PFSK-1 (cell line): ENCODE measurements at regions not wholly inside any gene's neighbourhood (a gene's known extent, or its start where the extent isn't known, plus 50 kb on each side); places are given as distances from the start of the nearest gene placed in this dataset.

ENCODE experiments used
- FOXP2 ChIP-seq: optimal IDR thresholded peaks from 2 replicates; pipeline ENCODE3; 2011; ENCODE audit warnings: borderline replicate concordance, control low read depth, inconsistent platforms; ENCODE audit not compliant: insufficient read depth; ENCODE audit errors: extremely low read length, extremely low read depth
- POLR2AphosphoS5 ChIP-seq: IDR thresholded peaks from 2 replicates; pipeline ENCODE4 v1.6.1; 2012; ENCODE audit warnings: low read depth, mild to moderate bottlenecking, control low read depth, low read length, moderate library complexity
- REST ChIP-seq, 2 experiments: IDR thresholded peaks; 2 replicates each; pipeline versions ENCODE4 v1.6.1 to v1.8.0; 2011 to 2012; ENCODE audit warnings: low read depth in 2 of 2, low read length in 2 of 2, control low read depth in 1 of 2, inconsistent platforms in 1 of 2, mild to moderate bottlenecking in 1 of 2, moderate library complexity in 1 of 2; ENCODE audit not compliant: insufficient read depth in 1 of 2
- SIN3A ChIP-seq: IDR thresholded peaks from 2 replicates; pipeline ENCODE4 v1.6.1; 2012; ENCODE audit warnings: mild to moderate bottlenecking, low read length, moderate library complexity, borderline replicate concordance; ENCODE audit not compliant: insufficient read depth
- TAF1 ChIP-seq: IDR thresholded peaks from 2 replicates; pipeline ENCODE4 v1.6.1; 2012; ENCODE audit warnings: low read length, control low read depth, borderline replicate concordance; ENCODE audit not compliant: insufficient read depth

DNA sequence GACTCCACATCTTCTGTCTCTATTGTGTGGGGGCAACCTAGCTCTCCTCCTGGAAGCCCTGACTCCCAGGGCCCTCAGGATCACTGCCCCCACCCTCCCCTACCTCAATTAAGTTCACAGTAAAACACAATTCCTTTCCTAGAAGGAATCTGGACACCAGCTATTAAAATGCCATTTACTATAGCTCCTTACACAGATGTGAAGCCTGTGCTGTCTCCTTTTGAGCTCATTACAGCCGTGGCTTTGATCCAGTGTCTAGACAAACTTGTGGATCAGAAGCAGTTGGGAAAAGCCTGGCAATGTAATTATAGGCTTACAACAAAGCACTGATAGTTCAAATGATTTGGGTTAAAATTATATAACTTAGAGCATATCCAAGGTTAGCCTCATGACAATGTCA is 107.0 kb upstream of the SMIM23 start:
- TF ChIP-seq REST (IDR thresholded peaks at IDR 0.05; ENCODE audit: insufficient read depth in 1 of 2, low read depth in 2 of 2, low read length in 2 of 2) (no peak), SIN3A (no peak), POLR2AphosphoS5 (no peak), TAF1 (no peak), FOXP2 (no peak)
